NCI-H1105 treated with DMSO at 0.1 percent for 48 hours (cell line): ENCODE measurements at regions not wholly inside any gene's neighbourhood (a gene's known extent, or its start where the extent isn't known, plus 50 kb on each side); places are given as distances from the start of the nearest gene placed in this dataset.
"Not testable (repeated sequence)": the region's sequence is repeated elsewhere in the genome, so short reads cannot be mapped to it uniquely, and the experiment has no call there.

Source experiments
- DNase-seq: peaks from one replicate; lab custom pipeline; 2025; lab: John Stamatoyannopoulos, UW

- no peak for DNase-seq
Observed at GRCh38 chr15:77877869-77878577, 199.5 kb downstream of the TBC1D2B start.

- DNase-seq, result not testable (repeated sequence)
Observed at GRCh38 chr15:77876107-77876820, 201.2 kb downstream of the TBC1D2B start.

- DNase-seq, result peak; percentile 32
Observed at GRCh38 chr15:77875066-77875721, 202.3 kb downstream of the TBC1D2B start.

- DNase-seq, result no peak
Observed at GRCh38 chr15:77874063-77874462, 203.4 kb downstream of the TBC1D2B start.

GRCh38 chr15:77872521-77873425 lies 204.7 kb downstream of the TBC1D2B start:
- DNase-seq, result not testable (repeated sequence)

- no peak for DNase-seq
Observed at GRCh38 chr15:77871852-77872371, 205.6 kb downstream of the TBC1D2B start.

- DNase-seq, result peak; percentile 23
Observed at GRCh38 chr15:77870195-77871065, 207.1 kb downstream of the TBC1D2B start.

- no peak for DNase-seq
Observed at GRCh38 chr15:77869021-77869895, 208.3 kb downstream of the TBC1D2B start.

- peak; percentile 0 for DNase-seq
Observed at GRCh38 chr15:77868048-77868629, 209.4 kb downstream of the TBC1D2B start.

GRCh38 chr15:77867266-77868047 lies 210.1 kb downstream of the TBC1D2B start:
- DNase-seq, result no peak

- no peak for DNase-seq
Observed at GRCh38 chr15:77866596-77867125, 210.8 kb downstream of the TBC1D2B start.

- no peak for DNase-seq
Observed at GRCh38 chr15:77866186-77866585, 211.3 kb downstream of the TBC1D2B start.

- DNase-seq, result no peak
Observed at GRCh38 chr15:77865701-77866100, 211.8 kb downstream of the TBC1D2B start.

GRCh38 chr15:77865106-77865610 lies 212.4 kb downstream of the TBC1D2B start:
- no peak for DNase-seq

- no peak for DNase-seq
Observed at GRCh38 chr15:77864211-77865105, 213.1 kb downstream of the TBC1D2B start.

- no peak for DNase-seq
Observed at GRCh38 chr15:77863491-77864105, 213.9 kb downstream of the TBC1D2B start.
